ENCODE measurements at regions not wholly inside any gene's neighbourhood (a gene's known extent, or its start where the extent isn't known, plus 50 kb on each side); places are given as distances from the start of the nearest gene placed in this dataset.

DNA sequence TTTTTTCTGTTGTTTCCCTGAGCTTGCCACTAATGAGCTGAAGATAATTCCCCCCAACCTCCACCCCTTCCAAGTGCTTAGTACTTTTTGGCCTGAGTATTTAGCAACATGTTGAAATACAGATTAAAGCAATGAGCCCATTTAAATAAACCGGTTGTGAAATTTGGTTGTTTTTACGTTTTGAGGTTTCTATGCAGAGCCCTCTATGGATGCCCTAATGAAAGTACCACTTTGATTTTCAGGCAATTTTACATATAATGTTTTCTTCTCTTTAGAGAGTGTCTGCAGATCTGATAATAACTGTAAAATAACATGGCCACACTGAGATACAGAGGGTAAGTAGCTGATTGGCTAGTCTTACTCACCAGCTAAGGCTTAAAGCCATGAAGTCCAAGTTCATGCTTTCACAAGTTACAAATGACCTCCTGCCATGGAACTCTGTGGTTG is 139.4 kb upstream of the SLC7A14 start:
- intact Hi-C loops (cut with DNase I; ENCODE audit: low total_unique reads) = no loop called here
- Histone ChIP-seq H3K4me3 (no peak overlapping the region), H3K9me3 (no peaks in the 10 kb centered on the region), H3K27me3 (no peaks in the 10 kb centered on the region), H3K27ac (no peak overlapping the region), H3K4me1 (no peaks in the 10 kb centered on the region), H3K36me3 (no peaks in the 10 kb centered on the region)
- no peak for TF ChIP-seq POLR2A (IDR thresholded peaks at IDR 0.05)
- TF ChIP-seq, protein P1, sequence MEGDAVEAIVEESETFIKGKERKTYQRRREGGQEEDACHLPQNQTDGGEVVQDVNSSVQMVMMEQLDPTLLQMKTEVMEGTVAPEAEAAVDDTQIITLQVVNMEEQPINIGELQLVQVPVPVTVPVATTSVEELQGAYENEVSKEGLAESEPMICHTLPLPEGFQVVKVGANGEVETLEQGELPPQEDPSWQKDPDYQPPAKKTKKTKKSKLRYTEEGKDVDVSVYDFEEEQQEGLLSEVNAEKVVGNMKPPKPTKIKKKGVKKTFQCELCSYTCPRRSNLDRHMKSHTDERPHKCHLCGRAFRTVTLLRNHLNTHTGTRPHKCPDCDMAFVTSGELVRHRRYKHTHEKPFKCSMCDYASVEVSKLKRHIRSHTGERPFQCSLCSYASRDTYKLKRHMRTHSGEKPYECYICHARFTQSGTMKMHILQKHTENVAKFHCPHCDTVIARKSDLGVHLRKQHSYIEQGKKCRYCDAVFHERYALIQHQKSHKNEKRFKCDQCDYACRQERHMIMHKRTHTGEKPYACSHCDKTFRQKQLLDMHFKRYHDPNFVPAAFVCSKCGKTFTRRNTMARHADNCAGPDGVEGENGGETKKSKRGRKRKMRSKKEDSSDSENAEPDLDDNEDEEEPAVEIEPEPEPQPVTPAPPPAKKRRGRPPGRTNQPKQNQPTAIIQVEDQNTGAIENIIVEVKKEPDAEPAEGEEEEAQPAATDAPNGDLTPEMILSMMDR (IDR thresholded peaks at IDR 0.05) = no peak
- DNase-seq = peak in 1 of 2 donors; percentile 31

DNA sequence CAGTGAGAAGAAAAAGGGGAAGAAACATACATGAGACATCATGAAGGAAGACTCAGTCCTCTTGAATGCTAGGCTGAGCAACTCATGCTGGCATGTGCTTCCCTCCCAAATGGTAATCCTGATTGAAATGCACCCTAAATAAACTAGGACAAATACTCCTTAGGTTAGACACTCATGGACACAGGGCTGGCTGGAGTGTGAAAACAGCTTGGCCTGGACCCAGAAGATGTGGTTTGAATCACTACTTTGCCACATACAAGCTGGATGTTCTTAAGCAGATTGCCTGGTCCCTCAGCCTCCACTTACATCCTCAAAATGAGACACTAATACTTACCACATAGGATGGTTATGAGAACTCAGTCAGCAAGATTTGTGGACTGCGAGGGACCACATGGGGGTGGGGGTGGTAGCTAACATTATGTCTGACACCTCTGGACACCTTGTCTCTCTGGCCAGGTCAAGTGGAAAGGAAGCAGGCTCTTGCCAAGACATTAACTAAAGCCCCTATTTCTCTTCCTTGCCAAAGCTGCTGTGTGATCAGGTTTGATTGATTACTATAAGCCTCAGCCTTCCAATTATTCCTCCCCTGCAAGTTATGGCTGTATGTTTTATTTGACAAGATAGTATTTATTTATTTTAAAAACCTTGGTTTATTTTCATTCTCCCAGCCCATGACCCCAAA is 138.9 kb upstream of the SLC7A14 start:
- H3K9me3 ChIP-seq = no peaks in the 10 kb centered on the region
- TF ChIP-seq, protein P1 (IDR thresholded peaks at IDR 0.05) = no peak
- no peak for TF ChIP-seq POLR2A (IDR thresholded peaks at IDR 0.05)
- peak overlapping the region in 1 of 2 donors; percentile 34 for H3K27ac ChIP-seq
- no peak overlapping the region for H3K4me3 ChIP-seq
- no peaks in the 10 kb centered on the region for H3K36me3 ChIP-seq
- intact Hi-C loops (cut with DNase I; ENCODE audit: low total_unique reads) = no loop called here
- no peaks in the 10 kb centered on the region for H3K27me3 ChIP-seq
- H3K4me1 ChIP-seq = no peaks in the 10 kb centered on the region
- DNase-seq = peak; percentile 45 to 55

DNA sequence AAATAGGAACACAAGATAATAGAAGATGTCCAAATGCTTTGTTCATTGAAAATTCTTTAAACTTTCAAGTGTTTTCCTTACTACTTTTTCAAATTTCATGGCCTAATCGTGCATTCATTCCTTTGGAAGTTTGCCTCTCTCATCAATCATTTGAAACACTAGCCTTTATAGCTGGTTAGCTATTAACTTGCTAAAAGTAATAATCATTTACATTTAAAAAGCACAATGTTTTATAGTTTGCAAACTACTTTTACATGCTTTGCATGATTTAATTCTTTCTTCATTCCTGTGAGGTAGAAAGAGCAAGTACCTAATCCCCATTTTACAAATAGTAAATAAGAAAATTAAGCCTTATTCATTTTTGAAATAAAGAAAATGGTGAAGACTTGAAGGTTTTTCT is 137.4 kb upstream of the SLC7A14 start:
- intact Hi-C loops (cut with DNase I; ENCODE audit: low total_unique reads) = no loop called here

DNA sequence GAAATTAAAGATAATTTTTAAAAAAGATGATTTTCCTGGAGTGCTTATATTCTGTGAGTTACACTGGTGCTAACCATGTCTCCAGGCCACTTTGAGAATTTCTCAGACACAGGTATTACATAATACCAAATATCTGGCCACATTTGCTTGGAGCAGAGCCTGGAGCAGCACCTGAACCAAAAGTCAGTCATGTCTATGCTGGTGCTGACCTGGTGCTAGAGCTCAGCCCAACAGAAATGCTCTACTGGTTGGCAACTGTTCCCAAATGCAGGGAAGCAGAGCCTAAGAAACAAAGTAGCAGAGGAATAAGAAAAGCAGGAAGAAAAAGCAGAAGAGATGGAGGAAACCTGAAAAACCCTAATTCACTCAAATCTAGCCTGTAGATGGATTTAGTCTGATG is 135.7 kb upstream of the SLC7A14 start:
- TF ChIP-seq POLR2A (IDR thresholded peaks at IDR 0.05) = no peak
- TF ChIP-seq, protein P1 (IDR thresholded peaks at IDR 0.05) = no peak
- DNase-seq = no peak
- intact Hi-C loops (cut with DNase I; ENCODE audit: low total_unique reads) = no loop called here

More for the DNA sequence above, 137.4 kb upstream of the SLC7A14 start:
- no peak overlapping the region for H3K27ac ChIP-seq
- TF ChIP-seq, protein P1 (IDR thresholded peaks at IDR 0.05) = no peak
- TF ChIP-seq POLR2A (IDR thresholded peaks at IDR 0.05) = no peak
- no peak for DNase-seq
- no peaks in the 10 kb centered on the region for H3K4me1 ChIP-seq
- no peaks in the 10 kb centered on the region for H3K36me3 ChIP-seq
- no peaks in the 10 kb centered on the region for H3K27me3 ChIP-seq
- no peaks in the 10 kb centered on the region for H3K9me3 ChIP-seq
- H3K4me3 ChIP-seq = no peak overlapping the region

DNA sequence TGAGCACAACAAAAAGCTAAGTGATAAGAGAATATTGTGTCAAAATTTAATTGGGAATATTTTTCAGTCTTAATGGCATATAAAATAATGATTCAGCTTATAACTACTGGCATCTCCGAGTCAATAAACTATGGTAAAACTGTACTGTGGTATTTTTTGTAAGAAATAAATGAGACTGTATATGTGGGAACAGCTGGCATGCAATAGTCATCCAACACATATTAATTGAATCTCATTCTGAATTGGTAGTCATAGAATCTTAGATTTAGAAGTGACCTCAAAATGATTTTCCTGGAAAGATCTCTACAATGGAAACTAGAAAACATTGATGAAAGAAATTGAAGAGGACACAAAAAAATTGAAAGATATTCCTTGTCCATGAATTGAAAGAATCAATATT is 133.4 kb upstream of the SLC7A14 start:
- no peak for DNase-seq
- H3K27me3 ChIP-seq = no peaks in the 10 kb centered on the region
- no peaks in the 10 kb centered on the region for H3K4me1 ChIP-seq
- H3K36me3 ChIP-seq = no peaks in the 10 kb centered on the region
- intact Hi-C loops (cut with DNase I; ENCODE audit: low total_unique reads) = no loop called here
- no peaks in the 10 kb centered on the region for H3K9me3 ChIP-seq
- TF ChIP-seq, protein P1 (IDR thresholded peaks at IDR 0.05) = no peak
- no peak for TF ChIP-seq POLR2A (IDR thresholded peaks at IDR 0.05)
- no peak overlapping the region for H3K27ac ChIP-seq
- H3K4me3 ChIP-seq = no peak overlapping the region

More for the DNA sequence above, 135.7 kb upstream of the SLC7A14 start:
- H3K36me3 ChIP-seq = no peaks in the 10 kb centered on the region
- no peak overlapping the region for H3K4me3 ChIP-seq
- no peaks in the 10 kb centered on the region for H3K27me3 ChIP-seq
- H3K4me1 ChIP-seq = no peaks in the 10 kb centered on the region
- no peak overlapping the region for H3K27ac ChIP-seq
- no peaks in the 10 kb centered on the region for H3K9me3 ChIP-seq

All from uterus (tissue), 3 donors.